WERI-Rb-1 (cell line): ENCODE measurements at regions not wholly inside any gene's neighbourhood (a gene's known extent, or its start where the extent isn't known, plus 50 kb on each side); places are given as distances from the start of the nearest gene placed in this dataset.
A peak's percentile ranks its signal among the peaks of the same experiment; 100 is the strongest.

Source experiments
- DNase-seq: peaks from one replicate; pipeline ENCODE4 v3.0.0-alpha.2; 2020
- H3K27ac ChIP-seq: fragments of 250-450 bp; sonication (Bioruptor Pico); 2 replicates; pipeline ENCODE4 v1.5.1; 2020; ENCODE audit warnings: mild to moderate bottlenecking, moderate library complexity
- H3K27me3 ChIP-seq: fragments of 250-450 bp; sonication (Bioruptor Pico); 2 replicates; pipeline ENCODE4 v1.5.1; 2021; ENCODE audit warnings: mild to moderate bottlenecking, low read depth, moderate library complexity; ENCODE audit not compliant: insufficient read depth, severe bottlenecking
- H3K36me3 ChIP-seq: fragments of 250-450 bp; sonication (Bioruptor Pico); 2 replicates; pipeline ENCODE4 v1.5.1; 2020; ENCODE audit warnings: mild to moderate bottlenecking, moderate library complexity
- H3K4me3 ChIP-seq: 2 replicates; pipeline ENCODE4 v1.5.1; 2011; ENCODE audit warnings: low read depth, mild to moderate bottlenecking, control low read depth, low read length
- H3K9me3 ChIP-seq: fragments of 250-450 bp; sonication (Bioruptor Pico); 2 replicates; pipeline ENCODE4 v1.5.1; 2021; ENCODE audit warnings: mild to moderate bottlenecking, moderate library complexity; ENCODE audit not compliant: severe bottlenecking
- TF ChIP-seq, protein P1 (sequence below): IDR thresholded peaks from 2 replicates; pipeline ENCODE4 v1.5.1; 2011; ENCODE audit warnings: low read depth, mild to moderate bottlenecking, control low read depth, inconsistent platforms, low read length

- Histone ChIP-seq H3K27me3 (no peaks in the 10 kb centered on the region), H3K9me3 (no peaks in the 10 kb centered on the region), H3K27ac (no peak overlapping the region), H3K4me3 (no peak overlapping the region), H3K36me3 (no peaks in the 10 kb centered on the region)
- TF ChIP-seq, protein P1, sequence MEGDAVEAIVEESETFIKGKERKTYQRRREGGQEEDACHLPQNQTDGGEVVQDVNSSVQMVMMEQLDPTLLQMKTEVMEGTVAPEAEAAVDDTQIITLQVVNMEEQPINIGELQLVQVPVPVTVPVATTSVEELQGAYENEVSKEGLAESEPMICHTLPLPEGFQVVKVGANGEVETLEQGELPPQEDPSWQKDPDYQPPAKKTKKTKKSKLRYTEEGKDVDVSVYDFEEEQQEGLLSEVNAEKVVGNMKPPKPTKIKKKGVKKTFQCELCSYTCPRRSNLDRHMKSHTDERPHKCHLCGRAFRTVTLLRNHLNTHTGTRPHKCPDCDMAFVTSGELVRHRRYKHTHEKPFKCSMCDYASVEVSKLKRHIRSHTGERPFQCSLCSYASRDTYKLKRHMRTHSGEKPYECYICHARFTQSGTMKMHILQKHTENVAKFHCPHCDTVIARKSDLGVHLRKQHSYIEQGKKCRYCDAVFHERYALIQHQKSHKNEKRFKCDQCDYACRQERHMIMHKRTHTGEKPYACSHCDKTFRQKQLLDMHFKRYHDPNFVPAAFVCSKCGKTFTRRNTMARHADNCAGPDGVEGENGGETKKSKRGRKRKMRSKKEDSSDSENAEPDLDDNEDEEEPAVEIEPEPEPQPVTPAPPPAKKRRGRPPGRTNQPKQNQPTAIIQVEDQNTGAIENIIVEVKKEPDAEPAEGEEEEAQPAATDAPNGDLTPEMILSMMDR, result no peak
- no peak for DNase-seq
These were observed 59.0 kb upstream of the RAPGEF2 start for GRCh38 chr4:159043861-159044260.

- H3K9me3 ChIP-seq, result no peaks in the 10 kb centered on the region
- TF ChIP-seq, protein P1, result no peak
- no peak overlapping the region for H3K27ac ChIP-seq
- DNase-seq, result no peak
- H3K27me3 ChIP-seq, result no peaks in the 10 kb centered on the region
- no peaks in the 10 kb centered on the region for H3K36me3 ChIP-seq
- H3K4me3 ChIP-seq, result no peak overlapping the region
These were observed 57.6 kb upstream of the RAPGEF2 start for GRCh38 chr4:159045321-159045720.

GRCh38 chr4:159046683-159047082 is 56.2 kb upstream of the RAPGEF2 start:
- Histone ChIP-seq H3K36me3 (no peaks in the 10 kb centered on the region), H3K9me3 (no peaks in the 10 kb centered on the region), H3K27me3 (no peaks in the 10 kb centered on the region), H3K27ac (no peak overlapping the region), H3K4me3 (no peak overlapping the region)
- DNase-seq, result no peak
- TF ChIP-seq, protein P1, result no peak

- no peak for DNase-seq
- H3K36me3 ChIP-seq, result no peaks in the 10 kb centered on the region
- no peaks in the 10 kb centered on the region for H3K9me3 ChIP-seq
- no peaks in the 10 kb centered on the region for H3K27me3 ChIP-seq
- no peak overlapping the region for H3K4me3 ChIP-seq
- TF ChIP-seq, protein P1, result no peak
- no peak overlapping the region for H3K27ac ChIP-seq
These were observed 55.3 kb upstream of the RAPGEF2 start for GRCh38 chr4:159047478-159048165.

DNA sequence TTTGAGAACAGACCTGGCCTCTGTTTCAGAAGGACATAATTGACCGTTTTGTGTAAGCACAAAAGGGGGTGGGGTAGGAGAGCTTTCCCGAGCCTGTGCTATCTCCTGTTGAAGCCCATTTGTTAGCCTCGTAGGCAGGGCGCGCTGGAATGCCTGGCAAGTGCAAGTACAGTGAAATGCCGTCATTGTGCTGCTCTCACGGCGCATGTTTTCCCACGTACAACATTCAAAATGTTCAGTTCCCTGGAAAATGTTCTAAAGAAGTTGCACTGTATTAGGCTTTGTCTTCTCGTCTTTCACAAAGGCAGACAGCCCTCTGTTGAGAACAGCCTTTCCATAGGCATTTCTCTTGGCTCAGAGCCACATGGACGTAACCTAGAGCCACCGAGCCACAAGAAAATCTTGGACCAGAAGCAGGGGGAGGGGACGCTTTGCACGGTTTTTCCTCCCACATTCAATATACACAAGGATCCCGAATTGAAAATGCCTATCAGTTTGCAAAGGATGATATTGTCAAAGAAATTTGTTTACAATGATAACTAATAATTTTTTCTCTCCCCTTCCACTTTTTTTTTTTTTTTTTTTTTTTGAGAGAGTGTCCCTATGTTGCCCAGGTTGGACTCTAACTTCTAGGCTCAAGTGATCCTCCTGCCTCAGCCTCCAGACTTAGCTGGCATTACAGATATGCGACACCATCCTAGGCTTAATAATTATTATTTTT is 54.6 kb upstream of the RAPGEF2 start:
- no peaks in the 10 kb centered on the region for H3K27me3 ChIP-seq
- TF ChIP-seq, protein P1, result no peak
- DNase-seq, result peak; percentile 33
- no peak overlapping the region for H3K27ac ChIP-seq
- no peaks in the 10 kb centered on the region for H3K9me3 ChIP-seq
- no peak overlapping the region for H3K4me3 ChIP-seq
- H3K36me3 ChIP-seq, result no peaks in the 10 kb centered on the region
